Nephron (organoid): ENCODE measurements at regions not wholly inside any gene's neighbourhood (a gene's known extent, or its start where the extent isn't known, plus 50 kb on each side); places are given as distances from the start of the nearest gene placed in this dataset.
A peak's percentile ranks its signal among the peaks of the same experiment; 100 is the strongest.

Experiments
- H3K27ac Mint-ChIP-seq, 3 experiments: 2 replicates each; pipeline ENCODE4 v1.8.0; 2020; ENCODE audit warnings: mixed read lengths in 3 of 3, mild to moderate bottlenecking in 2 of 3, moderate library complexity in 1 of 3
- H3K27me3 Mint-ChIP-seq: 2 replicates; pipeline ENCODE4 v1.8.0; 2021; ENCODE audit warnings: low read depth, mild to moderate bottlenecking, moderate library complexity, mixed read lengths
- H3K36me3 Mint-ChIP-seq: 2 replicates; pipeline ENCODE4 v1.8.0; 2020; ENCODE audit warnings: low read depth, mixed read lengths
- H3K4me1 Mint-ChIP-seq: 2 replicates; pipeline ENCODE4 v1.8.0; 2020; ENCODE audit warnings: mixed read lengths
- H3K4me3 Mint-ChIP-seq, 3 experiments: 2 replicates each; pipeline ENCODE4 v1.8.0; 2020; ENCODE audit warnings: mild to moderate bottlenecking in 3 of 3, mixed read lengths in 3 of 3, moderate library complexity in 2 of 3
- H3K9me3 Mint-ChIP-seq: 2 replicates; pipeline ENCODE4 v1.8.0; 2020; ENCODE audit warnings: mixed read lengths
- TF ChIP-seq, protein P1 (sequence below), 3 experiments: fragments of 200-600 bp; sonication (generic); IDR thresholded peaks; one replicate each; pipeline ENCODE4 v1.5.0; 2021; ENCODE audit warnings: antibody characterized with exemption in 3 of 3; ENCODE audit not compliant: unreplicated experiment in 3 of 3

- no peaks in the 10 kb centered on the region for H3K27me3 Mint-ChIP-seq
- H3K4me3 Mint-ChIP-seq, result no peak overlapping the region
- H3K27ac Mint-ChIP-seq, result peak overlapping the region in 2 of 3 experiments; percentile 2 to 70
- TF ChIP-seq, protein P1, sequence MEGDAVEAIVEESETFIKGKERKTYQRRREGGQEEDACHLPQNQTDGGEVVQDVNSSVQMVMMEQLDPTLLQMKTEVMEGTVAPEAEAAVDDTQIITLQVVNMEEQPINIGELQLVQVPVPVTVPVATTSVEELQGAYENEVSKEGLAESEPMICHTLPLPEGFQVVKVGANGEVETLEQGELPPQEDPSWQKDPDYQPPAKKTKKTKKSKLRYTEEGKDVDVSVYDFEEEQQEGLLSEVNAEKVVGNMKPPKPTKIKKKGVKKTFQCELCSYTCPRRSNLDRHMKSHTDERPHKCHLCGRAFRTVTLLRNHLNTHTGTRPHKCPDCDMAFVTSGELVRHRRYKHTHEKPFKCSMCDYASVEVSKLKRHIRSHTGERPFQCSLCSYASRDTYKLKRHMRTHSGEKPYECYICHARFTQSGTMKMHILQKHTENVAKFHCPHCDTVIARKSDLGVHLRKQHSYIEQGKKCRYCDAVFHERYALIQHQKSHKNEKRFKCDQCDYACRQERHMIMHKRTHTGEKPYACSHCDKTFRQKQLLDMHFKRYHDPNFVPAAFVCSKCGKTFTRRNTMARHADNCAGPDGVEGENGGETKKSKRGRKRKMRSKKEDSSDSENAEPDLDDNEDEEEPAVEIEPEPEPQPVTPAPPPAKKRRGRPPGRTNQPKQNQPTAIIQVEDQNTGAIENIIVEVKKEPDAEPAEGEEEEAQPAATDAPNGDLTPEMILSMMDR (IDR thresholded peaks at IDR 0.05; ENCODE audit: unreplicated experiment in 3 of 3), result no peak
- peaks cover 3% of the 10 kb centered on the region for H3K9me3 Mint-ChIP-seq
- H3K36me3 Mint-ChIP-seq, result no peaks in the 10 kb centered on the region
- H3K4me1 Mint-ChIP-seq, result peaks cover 19% of the 10 kb centered on the region
Observed at GRCh38 chr5:68521776-68522175, 306.2 kb downstream of the PIK3R1 start.

DNA sequence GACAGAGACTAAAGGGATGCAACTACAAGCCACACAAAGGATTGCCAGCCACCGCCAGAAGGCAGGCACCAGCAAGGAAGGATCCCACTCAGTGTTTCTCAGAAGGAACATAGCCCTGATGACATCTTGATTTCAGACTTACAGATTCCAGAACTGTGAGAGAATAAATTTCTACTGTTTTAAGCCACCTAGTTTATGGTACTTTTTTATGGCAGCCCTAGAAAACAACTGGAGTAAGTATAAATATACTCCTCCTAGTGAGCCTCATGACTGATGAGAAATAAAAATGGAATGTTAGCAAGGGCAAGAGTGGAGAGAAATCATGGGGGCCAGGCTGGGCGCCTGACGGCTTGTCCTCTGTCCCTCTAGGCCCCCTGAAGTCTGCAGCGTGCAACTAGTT is 307.3 kb downstream of the PIK3R1 start:
- H3K4me3 Mint-ChIP-seq, result no peak overlapping the region
- TF ChIP-seq, protein P1 (IDR thresholded peaks at IDR 0.05; ENCODE audit: unreplicated experiment in 3 of 3), result no peak
- peaks cover 6% of the 10 kb centered on the region for H3K9me3 Mint-ChIP-seq
- no peaks in the 10 kb centered on the region for H3K27me3 Mint-ChIP-seq
- H3K27ac Mint-ChIP-seq, result peak overlapping the region; percentile 70 to 92 (median 71)
- peaks cover 19% of the 10 kb centered on the region for H3K4me1 Mint-ChIP-seq
- peaks cover under 1% of the 10 kb centered on the region for H3K36me3 Mint-ChIP-seq

DNA sequence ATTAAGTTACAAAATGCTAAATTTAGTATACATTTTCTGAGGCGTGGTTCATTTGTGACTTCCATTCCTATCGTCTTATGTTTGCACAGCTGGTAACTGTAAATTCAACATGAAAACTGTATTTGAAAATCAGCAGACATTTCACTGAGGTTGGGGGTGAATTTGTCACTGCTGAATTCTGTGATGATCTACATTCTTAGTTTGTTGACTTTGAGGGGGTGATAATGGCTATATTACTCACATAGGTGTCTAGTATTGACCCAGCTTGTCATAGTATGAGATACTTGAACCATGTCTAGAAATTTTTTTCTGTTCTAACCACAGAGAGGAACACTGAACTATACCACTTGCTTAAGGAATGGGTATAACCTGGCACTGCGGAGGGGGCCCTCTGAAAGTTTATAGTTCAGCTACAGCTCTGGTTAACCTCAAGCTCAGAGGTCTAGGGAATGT is 313.3 kb downstream of the PIK3R1 start:
- no peaks in the 10 kb centered on the region for H3K27me3 Mint-ChIP-seq
- no peak overlapping the region for H3K4me3 Mint-ChIP-seq
- peak overlapping the region; percentile 54 to 82 (median 63) for H3K27ac Mint-ChIP-seq
- TF ChIP-seq, protein P1 (IDR thresholded peaks at IDR 0.05; ENCODE audit: unreplicated experiment in 3 of 3), result no peak
- peaks cover 4% of the 10 kb centered on the region for H3K36me3 Mint-ChIP-seq
- H3K4me1 Mint-ChIP-seq, result peaks cover 23% of the 10 kb centered on the region
- peaks cover 14% of the 10 kb centered on the region for H3K9me3 Mint-ChIP-seq

DNA sequence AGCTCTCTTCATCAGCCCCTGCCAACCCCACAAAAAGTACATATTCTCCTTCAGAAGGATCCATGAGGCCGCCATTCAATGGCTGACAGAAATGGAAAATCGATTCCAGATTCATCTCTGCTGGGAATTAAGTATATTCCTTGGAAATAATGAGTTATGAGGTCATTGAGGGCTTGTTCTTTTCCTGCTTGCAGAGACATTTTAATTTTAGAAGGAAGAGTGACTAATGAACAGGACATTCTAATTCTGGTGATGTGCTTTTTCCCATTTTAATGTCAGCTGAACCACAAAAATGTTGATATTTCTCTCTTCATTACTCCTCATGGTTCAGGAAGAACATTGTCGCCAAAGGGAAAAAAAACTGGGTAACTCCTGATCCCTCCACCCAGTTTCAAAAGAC is 314.0 kb downstream of the PIK3R1 start:
- TF ChIP-seq, protein P1 (IDR thresholded peaks at IDR 0.05; ENCODE audit: unreplicated experiment in 3 of 3), result no peak
- Mint-ChIP-seq H3K36me3 (peaks cover 4% of the 10 kb centered on the region), H3K4me1 (peaks cover 30% of the 10 kb centered on the region), H3K27ac (peak overlapping the region; percentile 54 to 82 (median 63)), H3K27me3 (no peaks in the 10 kb centered on the region), H3K4me3 (no peak overlapping the region), H3K9me3 (peaks cover 14% of the 10 kb centered on the region)

DNA sequence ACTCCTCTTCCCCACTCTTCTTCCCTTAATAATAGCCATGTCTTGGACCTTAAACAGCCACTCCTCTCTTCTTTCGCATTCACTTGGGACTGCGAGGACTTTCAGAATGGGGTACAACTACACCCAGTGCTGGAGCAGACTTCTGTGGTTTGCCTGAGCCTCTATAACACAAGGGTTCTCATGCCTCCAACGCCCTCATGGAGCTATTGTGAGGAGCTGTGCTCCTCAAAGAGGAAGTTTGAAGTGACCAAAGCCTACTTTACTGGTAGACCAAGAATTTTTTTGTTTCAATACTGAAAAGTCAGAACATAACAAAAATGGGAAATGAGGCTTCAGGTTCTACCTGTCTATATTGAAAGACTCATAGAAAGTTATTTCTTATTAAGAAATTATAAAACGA is 316.4 kb downstream of the PIK3R1 start:
- peak overlapping the region in 1 of 3 experiments; percentile 97 for H3K27ac Mint-ChIP-seq
- H3K4me3 Mint-ChIP-seq, result no peak overlapping the region
- peaks cover 4% of the 10 kb centered on the region for H3K36me3 Mint-ChIP-seq
- peaks cover 11% of the 10 kb centered on the region for H3K9me3 Mint-ChIP-seq
- H3K4me1 Mint-ChIP-seq, result peaks cover 45% of the 10 kb centered on the region
- no peaks in the 10 kb centered on the region for H3K27me3 Mint-ChIP-seq
- TF ChIP-seq, protein P1 (IDR thresholded peaks at IDR 0.05; ENCODE audit: unreplicated experiment in 3 of 3), result no peak

DNA sequence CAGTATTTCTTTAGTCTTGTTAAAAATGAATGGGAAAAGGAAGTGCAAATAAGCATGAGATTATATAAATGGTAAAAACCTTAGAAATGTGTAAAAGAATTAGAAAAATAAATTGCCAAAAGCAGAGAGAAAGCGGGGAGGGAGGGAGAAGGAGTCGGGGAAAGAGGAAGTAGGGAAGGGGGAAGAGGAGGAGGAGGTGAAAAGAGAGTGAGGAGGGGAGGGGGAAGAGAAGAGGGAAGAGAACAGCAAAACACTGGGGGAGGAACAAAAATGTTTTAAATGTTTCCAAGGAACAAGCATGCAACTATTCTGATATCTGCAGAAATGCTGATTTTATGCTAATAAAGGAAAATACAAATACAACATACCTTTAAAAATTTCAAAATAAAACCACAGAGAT is 317.5 kb downstream of the PIK3R1 start:
- Mint-ChIP-seq H3K4me3 (peak overlapping the region in 1 of 3 experiments; percentile 35), H3K9me3 (peaks cover 6% of the 10 kb centered on the region), H3K4me1 (peaks cover 48% of the 10 kb centered on the region), H3K36me3 (peaks cover 2% of the 10 kb centered on the region), H3K27ac (peak overlapping the region; percentile 94 to 97 (median 95)), H3K27me3 (no peaks in the 10 kb centered on the region)
- TF ChIP-seq, protein P1 (IDR thresholded peaks at IDR 0.05; ENCODE audit: unreplicated experiment in 3 of 3), result no peak
